ENCODE measurements at regions not wholly inside any gene's neighbourhood (a gene's known extent, or its start where the extent isn't known, plus 50 kb on each side); places are given as distances from the start of the nearest gene placed in this dataset.

DNA sequence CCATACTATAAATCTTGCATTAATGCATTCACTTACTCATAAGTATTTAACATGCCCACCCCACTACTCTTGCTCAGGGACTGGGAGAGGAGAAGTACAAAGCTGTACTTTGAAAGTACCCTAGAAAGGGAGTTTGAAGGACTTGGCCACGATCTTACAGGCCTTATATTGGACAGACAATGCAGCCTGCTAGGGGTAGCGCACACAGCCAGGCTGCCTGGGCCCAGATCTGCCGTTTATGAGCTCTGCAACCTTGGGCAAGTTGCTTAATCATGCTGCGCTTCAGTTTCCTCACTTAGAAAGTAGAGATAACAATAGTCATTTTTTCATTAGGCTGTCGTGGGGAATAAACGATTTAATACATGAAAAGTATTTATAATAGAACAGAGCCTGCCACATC, 110.1 kb downstream of the CDC7 start:
- H3K27ac Mint-ChIP-seq (ENCODE audit: unreplicated experiment) = peak overlapping the region; percentile 95
- TF ChIP-seq, protein P1, sequence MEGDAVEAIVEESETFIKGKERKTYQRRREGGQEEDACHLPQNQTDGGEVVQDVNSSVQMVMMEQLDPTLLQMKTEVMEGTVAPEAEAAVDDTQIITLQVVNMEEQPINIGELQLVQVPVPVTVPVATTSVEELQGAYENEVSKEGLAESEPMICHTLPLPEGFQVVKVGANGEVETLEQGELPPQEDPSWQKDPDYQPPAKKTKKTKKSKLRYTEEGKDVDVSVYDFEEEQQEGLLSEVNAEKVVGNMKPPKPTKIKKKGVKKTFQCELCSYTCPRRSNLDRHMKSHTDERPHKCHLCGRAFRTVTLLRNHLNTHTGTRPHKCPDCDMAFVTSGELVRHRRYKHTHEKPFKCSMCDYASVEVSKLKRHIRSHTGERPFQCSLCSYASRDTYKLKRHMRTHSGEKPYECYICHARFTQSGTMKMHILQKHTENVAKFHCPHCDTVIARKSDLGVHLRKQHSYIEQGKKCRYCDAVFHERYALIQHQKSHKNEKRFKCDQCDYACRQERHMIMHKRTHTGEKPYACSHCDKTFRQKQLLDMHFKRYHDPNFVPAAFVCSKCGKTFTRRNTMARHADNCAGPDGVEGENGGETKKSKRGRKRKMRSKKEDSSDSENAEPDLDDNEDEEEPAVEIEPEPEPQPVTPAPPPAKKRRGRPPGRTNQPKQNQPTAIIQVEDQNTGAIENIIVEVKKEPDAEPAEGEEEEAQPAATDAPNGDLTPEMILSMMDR (IDR thresholded peaks at IDR 0.05; ENCODE audit: insufficient read depth in 1 of 2, low read depth in 1 of 2, low read length in 1 of 2, severe bottlenecking in 1 of 2, unreplicated experiment in 1 of 2) = no peak
- peaks cover 45% of the 10 kb centered on the region for H3K4me1 ChIP-seq
- BruUV-seq (replicated peaks) = no TSS peak
- no peaks in the 10 kb centered on the region for H3K27me3 ChIP-seq (replicated peaks; ENCODE audit: control insufficient read depth, insufficient read depth, low read length)
- ChIA-PET CTCF (interaction anchor here (0.7 to 1.8 kb wide), 3 partner anchors 39 to 275 kb away, joined by 3 to 5 read pairs (median 5); partner anchors contain the start of gene TGFBR3), POLR2A (interaction anchor here (0.9 to 1.2 kb wide), 3 partner anchors 51 to 151 kb away, joined by 4 to 6 read pairs (median 5); no protein-coding TSS in a partner anchor)
- no peak overlapping the region for H3K4me3 ChIP-seq (ENCODE audit: low read depth, low read length)
- no peak for DNase-seq
- H3K4me3 Mint-ChIP-seq (ENCODE audit: unreplicated experiment) = no peak overlapping the region
- no peaks in the 10 kb centered on the region for H3K9me3 Mint-ChIP-seq (ENCODE audit: unreplicated experiment)
- no peaks in the 10 kb centered on the region for H3K27me3 Mint-ChIP-seq (ENCODE audit: insufficient read depth, unreplicated experiment)
- no peaks in the 10 kb centered on the region for H3K36me3 ChIP-seq (ENCODE audit: control insufficient read depth, insufficient read depth, low read length)
- no peaks in the 10 kb centered on the region for H3K9me3 ChIP-seq
- intact Hi-C loops (cut with micrococcal nuclease; ENCODE audit: unreplicated experiment) = loop anchor here (1.0 to 10.0 kb wide), 8 partner anchors 50 to 274 kb away; partner anchors contain the start of gene TGFBR3
- H3K4me1 Mint-ChIP-seq (ENCODE audit: low read depth, unreplicated experiment) = peaks cover 24% of the 10 kb centered on the region
- H3K36me3 Mint-ChIP-seq (ENCODE audit: insufficient read depth, unreplicated experiment) = no peaks in the 10 kb centered on the region

DNA sequence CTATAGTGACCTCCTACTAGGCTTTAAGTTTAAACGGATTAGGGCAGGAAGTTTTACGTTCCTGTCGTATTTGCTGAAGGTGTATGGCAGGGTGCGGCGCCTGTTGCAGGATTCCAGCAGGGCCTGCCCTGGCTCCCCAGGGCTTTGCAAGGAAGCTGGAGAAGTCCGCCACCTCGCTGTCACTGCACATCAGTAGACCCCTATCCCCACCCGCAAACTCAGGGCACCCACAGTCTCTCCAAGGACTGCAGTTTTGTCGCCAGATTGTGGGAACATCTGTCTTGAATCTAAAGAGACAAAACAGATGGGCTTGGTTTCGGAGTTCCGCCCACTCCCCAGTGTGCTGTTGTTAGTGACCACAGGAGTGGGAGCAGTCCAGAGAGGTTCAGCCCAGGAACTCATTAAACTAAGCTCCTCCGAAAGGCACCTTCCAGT, 110.8 kb downstream of the CDC7 start:
- BruUV-seq (replicated peaks) = no TSS peak
- Mint-ChIP-seq H3K36me3 (ENCODE audit: insufficient read depth, unreplicated experiment) (no peaks in the 10 kb centered on the region), H3K4me3 (ENCODE audit: unreplicated experiment) (peak overlapping the region; percentile 33), H3K27ac (ENCODE audit: unreplicated experiment) (peak overlapping the region; percentile 95), H3K4me1 (ENCODE audit: low read depth, unreplicated experiment) (peaks cover 24% of the 10 kb centered on the region), H3K9me3 (ENCODE audit: unreplicated experiment) (no peaks in the 10 kb centered on the region), H3K27me3 (ENCODE audit: insufficient read depth, unreplicated experiment) (no peaks in the 10 kb centered on the region)
- Histone ChIP-seq H3K9me3 (no peaks in the 10 kb centered on the region), H3K4me3 (ENCODE audit: low read depth, low read length) (no peak overlapping the region), H3K27me3 (replicated peaks; ENCODE audit: control insufficient read depth, insufficient read depth, low read length) (no peaks in the 10 kb centered on the region), H3K36me3 (ENCODE audit: control insufficient read depth, insufficient read depth, low read length) (no peaks in the 10 kb centered on the region), H3K4me1 (peaks cover 47% of the 10 kb centered on the region)
- peak; percentile 86 to 93 for DNase-seq
- ChIA-PET POLR2A (interaction anchor here (0.9 to 1.1 kb wide), 3 partner anchors 82 to 150 kb away, joined by 4 to 5 read pairs (median 5); no protein-coding TSS in a partner anchor), CTCF (interaction anchor here (0.7 to 1.8 kb wide), 5 partner anchors 34 to 275 kb away, joined by 3 to 5 read pairs (median 4); partner anchors contain the start of gene TGFBR3)
- intact Hi-C loops (cut with micrococcal nuclease; ENCODE audit: unreplicated experiment) = loop anchor here (1.0 to 10.0 kb wide), 8 partner anchors 51 to 273 kb away; partner anchors contain the start of gene TGFBR3
- TF ChIP-seq, protein P1 (IDR thresholded peaks at IDR 0.05; ENCODE audit: insufficient read depth in 1 of 2, low read depth in 1 of 2, low read length in 1 of 2, severe bottlenecking in 1 of 2, unreplicated experiment in 1 of 2) = peak in 1 of 2 experiments; percentile 41

DNA sequence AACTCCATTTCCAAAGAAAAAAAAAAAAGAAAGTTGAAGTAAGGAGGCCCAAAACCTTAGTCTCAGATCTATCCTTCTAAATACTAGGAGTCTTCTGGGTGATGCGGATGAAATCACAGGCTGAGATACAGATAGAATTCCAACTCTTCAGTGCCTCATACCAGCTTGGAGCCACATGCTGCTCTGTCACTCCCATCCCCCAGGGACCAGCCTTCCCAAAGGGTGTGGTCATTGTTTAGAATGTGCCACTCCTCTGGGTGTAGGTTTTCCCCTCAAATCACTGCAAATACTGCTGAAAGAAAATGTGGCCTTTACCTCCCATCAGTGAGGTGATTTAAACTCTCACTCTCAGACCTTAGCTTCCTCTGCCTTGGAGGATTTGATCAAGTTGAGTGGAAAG, 112.9 kb downstream of the CDC7 start:
- peak overlapping the region; percentile 95 for H3K27ac Mint-ChIP-seq (ENCODE audit: unreplicated experiment)
- Histone ChIP-seq H3K27me3 (replicated peaks; ENCODE audit: control insufficient read depth, insufficient read depth, low read length) (no peaks in the 10 kb centered on the region), H3K4me1 (peaks cover 55% of the 10 kb centered on the region), H3K9me3 (no peaks in the 10 kb centered on the region), H3K36me3 (ENCODE audit: control insufficient read depth, insufficient read depth, low read length) (no peaks in the 10 kb centered on the region), H3K4me3 (ENCODE audit: low read depth, low read length) (no peak overlapping the region)
- ChIA-PET POLR2A (no interaction called here), CTCF (no interaction called here)
- no peaks in the 10 kb centered on the region for H3K36me3 Mint-ChIP-seq (ENCODE audit: insufficient read depth, unreplicated experiment)
- TF ChIP-seq, protein P1 (IDR thresholded peaks at IDR 0.05; ENCODE audit: insufficient read depth in 1 of 2, low read depth in 1 of 2, low read length in 1 of 2, severe bottlenecking in 1 of 2, unreplicated experiment in 1 of 2) = no peak
- H3K9me3 Mint-ChIP-seq (ENCODE audit: unreplicated experiment) = no peaks in the 10 kb centered on the region
- peak overlapping the region; percentile 9 for H3K4me3 Mint-ChIP-seq (ENCODE audit: unreplicated experiment)
- intact Hi-C loops (cut with micrococcal nuclease; ENCODE audit: unreplicated experiment) = loop anchor here (10.0 kb wide), 3 partner anchors 181 to 271 kb away; partner anchors contain the start of gene TGFBR3
- DNase-seq = peak; percentile 42 to 76
- H3K27me3 Mint-ChIP-seq (ENCODE audit: insufficient read depth, unreplicated experiment) = no peaks in the 10 kb centered on the region
- peaks cover 24% of the 10 kb centered on the region for H3K4me1 Mint-ChIP-seq (ENCODE audit: low read depth, unreplicated experiment)
- BruUV-seq (replicated peaks) = no TSS peak

Measured in Caco-2 (cell line).